NCI-H510A (cell line): ENCODE measurements at regions not wholly inside any gene's neighbourhood (a gene's known extent, or its start where the extent isn't known, plus 50 kb on each side); places are given as distances from the start of the nearest gene placed in this dataset.

Source experiments
- DNase-seq: peaks from one replicate; lab custom pipeline; 2025; lab: John Stamatoyannopoulos, UW

GRCh38 chr4:151610229-151610628, 150.6 kb downstream of the GATB start:
- DNase-seq = no peak

- no peak for DNase-seq
Observed at GRCh38 chr4:151611960-151612359, 148.8 kb downstream of the GATB start.

GRCh38 chr4:151613290-151613689, 147.5 kb downstream of the GATB start:
- DNase-seq = no peak

- no peak for DNase-seq
Observed at GRCh38 chr4:151614561-151614960, 146.2 kb downstream of the GATB start.

GRCh38 chr4:151618858-151619257, 141.9 kb downstream of the GATB start:
- no peak for DNase-seq

GRCh38 chr4:151620066-151620465, 140.7 kb downstream of the GATB start:
- no peak for DNase-seq
